ENCODE measurements at regions not wholly inside any gene's neighbourhood (a gene's known extent, or its start where the extent isn't known, plus 50 kb on each side); places are given as distances from the start of the nearest gene placed in this dataset.
"Not testable (repeated sequence)": the region's sequence is repeated elsewhere in the genome, so short reads cannot be mapped to it uniquely, and the experiment has no call there.

- TF ChIP-seq, protein P1, sequence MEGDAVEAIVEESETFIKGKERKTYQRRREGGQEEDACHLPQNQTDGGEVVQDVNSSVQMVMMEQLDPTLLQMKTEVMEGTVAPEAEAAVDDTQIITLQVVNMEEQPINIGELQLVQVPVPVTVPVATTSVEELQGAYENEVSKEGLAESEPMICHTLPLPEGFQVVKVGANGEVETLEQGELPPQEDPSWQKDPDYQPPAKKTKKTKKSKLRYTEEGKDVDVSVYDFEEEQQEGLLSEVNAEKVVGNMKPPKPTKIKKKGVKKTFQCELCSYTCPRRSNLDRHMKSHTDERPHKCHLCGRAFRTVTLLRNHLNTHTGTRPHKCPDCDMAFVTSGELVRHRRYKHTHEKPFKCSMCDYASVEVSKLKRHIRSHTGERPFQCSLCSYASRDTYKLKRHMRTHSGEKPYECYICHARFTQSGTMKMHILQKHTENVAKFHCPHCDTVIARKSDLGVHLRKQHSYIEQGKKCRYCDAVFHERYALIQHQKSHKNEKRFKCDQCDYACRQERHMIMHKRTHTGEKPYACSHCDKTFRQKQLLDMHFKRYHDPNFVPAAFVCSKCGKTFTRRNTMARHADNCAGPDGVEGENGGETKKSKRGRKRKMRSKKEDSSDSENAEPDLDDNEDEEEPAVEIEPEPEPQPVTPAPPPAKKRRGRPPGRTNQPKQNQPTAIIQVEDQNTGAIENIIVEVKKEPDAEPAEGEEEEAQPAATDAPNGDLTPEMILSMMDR (IDR thresholded peaks at IDR 0.05) = not testable (repeated sequence)
- TF ChIP-seq POLR2A (IDR thresholded peaks at IDR 0.05) = not testable (repeated sequence)
These were observed 111.2 kb upstream of the OR4F16 start for GRCh38 chr1:797649-798048.

Measured in testis (tissue), 2 donors.